Fibroblast of the conjunctiva (primary cell): ENCODE measurements at regions not wholly inside any gene's neighbourhood (a gene's known extent, or its start where the extent isn't known, plus 50 kb on each side); places are given as distances from the start of the nearest gene placed in this dataset.
A peak's percentile ranks its signal among the peaks of the same experiment; 100 is the strongest.

Experiments used
- DNase-seq: peaks from one replicate; pipeline ENCODE4 v3.0.0-alpha.2; 2010; ENCODE audit warnings: low read depth

DNA sequence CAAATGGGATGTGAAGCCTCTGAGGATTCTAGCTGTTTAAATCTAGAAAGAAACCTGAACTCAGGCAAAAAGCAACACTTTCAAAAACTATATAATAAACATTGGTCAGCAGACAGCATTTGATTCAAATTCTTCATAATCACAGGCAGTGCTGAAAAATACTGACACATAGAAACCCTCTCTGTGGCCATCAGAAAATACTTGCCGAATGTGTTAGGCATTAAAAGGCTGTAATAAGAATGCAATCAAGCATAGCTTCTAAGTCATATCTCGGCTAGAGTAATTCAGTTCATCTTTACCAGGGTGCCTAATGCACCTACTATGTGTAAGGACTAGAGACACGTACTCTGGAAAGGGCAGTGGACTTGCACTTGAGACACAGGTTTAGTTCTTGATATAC is 405.3 kb upstream of the SGCD start:
- DNase-seq = no peak

DNA sequence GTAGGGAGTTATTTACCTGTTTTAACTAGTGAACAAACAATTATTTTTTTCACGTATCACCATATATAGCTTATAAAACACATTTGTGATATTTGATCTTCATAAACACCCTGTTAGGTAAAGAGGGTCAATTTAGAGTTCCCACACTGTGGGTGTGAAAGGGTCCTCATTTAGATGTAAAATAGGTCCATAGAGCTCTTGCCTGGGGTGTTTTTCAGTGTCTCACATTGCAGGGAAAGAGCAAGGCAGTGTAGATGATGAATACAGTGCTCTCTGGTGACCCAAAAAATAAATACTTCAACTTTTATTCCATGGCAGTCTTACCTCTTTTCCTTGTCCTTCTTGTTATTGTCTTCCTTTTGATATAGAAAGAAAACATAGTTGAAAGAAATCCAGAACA is 403.2 kb upstream of the SGCD start:
- DNase-seq = no peak

DNA sequence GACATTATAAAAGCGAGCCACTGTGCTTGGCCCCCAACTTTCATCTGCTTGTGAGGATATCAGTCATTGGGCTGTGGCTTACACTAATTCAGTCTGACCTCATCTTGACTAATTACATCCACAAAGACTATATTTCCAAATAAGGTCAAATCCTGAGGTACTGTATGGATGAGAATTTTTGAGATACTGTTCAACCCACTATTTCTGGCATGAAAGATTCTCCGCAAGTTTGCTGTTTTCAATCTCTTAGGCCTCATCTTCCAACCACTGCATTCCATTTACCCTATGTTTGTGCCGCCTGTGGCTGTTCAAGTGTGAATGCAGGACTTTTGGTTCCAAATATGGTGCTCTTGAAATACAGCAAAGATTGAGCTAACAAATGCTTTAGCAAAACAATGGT is 400.9 kb upstream of the SGCD start:
- DNase-seq = no peak

DNA sequence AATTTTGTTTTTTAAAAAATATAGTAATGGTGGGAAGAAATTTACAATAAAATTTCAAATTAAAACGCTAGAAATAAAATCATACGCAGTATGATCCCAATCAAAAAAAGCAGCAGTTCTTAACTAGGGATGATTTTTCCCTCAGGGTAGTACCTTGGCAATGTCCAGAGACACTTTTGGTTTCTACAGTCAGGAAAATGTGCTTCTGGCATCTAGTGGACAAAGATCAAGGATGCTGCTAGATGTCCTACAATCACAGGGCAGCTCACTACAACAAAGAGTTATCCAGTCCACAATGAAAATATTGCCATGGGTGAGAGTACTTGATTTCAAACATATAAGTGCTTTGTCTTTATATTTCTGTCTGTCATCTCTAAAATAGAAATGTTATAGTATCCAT is 400.2 kb upstream of the SGCD start:
- no peak for DNase-seq

DNA sequence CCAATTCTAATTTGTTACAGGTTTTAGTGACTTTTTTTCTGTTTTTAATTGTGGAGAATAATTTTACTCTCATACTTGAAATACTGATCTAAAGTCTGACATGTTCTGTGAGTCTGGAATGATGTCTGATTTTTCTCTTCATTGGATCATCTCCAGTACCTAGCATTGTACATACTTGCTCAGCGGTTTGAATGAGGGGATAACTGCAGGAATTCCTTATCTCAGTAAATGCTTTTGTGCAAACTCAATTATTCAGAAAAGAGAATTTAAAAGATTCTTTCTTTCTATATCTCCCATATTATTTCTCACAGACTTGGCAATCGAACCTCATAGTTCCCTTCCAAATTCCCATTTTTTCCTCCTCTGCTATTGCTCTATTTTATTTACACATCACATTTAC is 397.9 kb upstream of the SGCD start:
- DNase-seq = no peak

DNA sequence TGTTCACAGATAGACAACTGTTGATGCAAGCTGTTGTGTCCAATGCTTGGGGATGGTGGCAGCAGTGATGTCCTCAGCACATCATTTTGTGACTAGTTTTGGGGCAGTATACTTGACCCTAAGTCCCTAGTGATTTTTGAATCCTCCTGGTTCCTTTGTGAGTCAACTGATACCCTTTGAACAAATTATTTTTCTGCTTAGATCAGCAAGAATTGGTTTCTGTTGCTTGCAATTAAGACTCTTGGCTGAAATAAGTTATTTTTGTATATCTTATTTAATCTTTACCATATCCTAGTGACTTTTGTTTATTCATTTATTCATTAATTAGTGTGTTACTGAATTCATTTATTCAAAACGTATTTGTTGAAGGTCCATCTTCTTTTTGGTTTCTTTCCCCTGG is 392.0 kb upstream of the SGCD start:
- DNase-seq = no peak

DNA sequence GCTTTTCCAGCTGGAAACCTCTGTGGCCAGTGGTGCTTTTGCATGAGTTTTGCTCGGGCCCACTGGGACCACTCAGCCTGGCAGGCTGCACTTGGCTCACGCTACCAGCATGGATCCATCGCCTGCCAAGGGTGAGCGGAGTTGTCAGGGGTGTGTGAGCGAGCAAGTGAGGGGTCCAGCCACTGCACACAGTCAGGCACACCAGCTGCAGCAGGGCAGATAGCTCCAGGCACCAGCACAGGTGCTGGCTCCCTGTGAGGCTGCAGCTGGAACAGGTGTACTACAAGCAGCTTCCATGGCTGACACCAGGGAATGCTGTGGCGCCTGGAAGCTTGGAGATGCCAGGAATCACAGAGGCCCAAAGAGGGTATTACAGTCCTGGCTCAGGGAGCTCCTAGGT is 391.2 kb upstream of the SGCD start:
- DNase-seq = no peak

DNA sequence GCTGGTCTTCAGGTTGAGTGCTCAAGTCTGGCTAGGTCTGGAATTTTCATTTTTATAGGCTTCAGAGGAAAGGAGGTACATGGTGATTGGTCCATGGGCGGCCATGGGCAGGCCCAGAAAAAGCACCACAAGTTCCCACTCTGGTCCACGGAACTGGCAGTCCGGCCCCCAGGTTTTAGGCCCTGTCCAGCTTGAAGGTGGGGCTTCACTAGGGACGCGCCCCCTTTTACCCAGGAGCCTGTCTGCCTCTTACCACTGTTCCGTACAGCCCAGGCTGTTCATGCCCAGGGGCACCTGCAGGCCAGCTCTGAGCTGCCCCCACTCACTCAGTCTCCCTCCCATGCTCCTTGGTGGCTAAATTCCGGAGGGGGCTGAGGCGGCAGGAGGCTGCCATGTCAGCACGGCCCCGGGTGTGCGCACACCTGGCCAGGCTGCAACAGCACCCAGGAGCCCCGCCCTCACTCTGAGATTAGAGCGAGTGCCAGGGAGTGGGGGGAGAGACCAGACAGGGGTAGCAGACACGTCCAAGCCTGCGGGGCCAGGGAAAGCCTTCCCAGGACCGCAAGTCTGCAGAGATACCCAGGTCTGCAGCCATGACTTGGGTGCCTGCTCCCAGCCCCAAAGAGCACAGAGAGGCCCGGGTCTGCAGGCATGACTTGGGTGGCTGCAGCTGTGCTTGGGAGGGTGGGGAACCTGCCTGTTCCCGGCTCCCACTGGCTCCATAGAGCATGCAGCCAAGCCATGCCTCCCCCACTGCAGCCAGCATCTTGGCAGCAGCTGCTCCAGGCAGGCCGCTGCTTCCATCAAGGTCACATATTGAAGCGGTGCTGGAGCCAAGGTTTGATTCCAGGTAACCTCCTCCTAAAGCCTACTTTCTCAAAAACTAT is 390.2 kb upstream of the SGCD start:
- no peak for DNase-seq

DNA sequence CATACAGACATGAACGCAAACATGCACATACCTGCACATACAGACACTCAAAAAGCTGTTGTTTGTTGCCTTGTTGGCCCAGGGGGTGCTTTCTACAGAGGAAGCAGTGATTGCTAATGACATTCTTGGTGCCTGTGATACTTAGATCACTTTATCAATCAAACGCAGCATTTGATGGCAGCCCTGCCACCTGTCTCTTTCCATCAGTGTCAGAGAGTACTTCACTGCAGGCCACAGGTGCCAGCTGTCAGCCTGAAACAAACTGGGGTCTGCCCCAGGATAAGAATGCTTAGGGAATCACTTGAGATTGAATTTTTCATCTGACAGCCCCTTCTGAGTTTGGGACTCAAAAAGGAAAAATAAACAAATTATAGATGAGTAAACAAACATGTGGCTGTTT is 388.9 kb upstream of the SGCD start:
- no peak for DNase-seq

DNA sequence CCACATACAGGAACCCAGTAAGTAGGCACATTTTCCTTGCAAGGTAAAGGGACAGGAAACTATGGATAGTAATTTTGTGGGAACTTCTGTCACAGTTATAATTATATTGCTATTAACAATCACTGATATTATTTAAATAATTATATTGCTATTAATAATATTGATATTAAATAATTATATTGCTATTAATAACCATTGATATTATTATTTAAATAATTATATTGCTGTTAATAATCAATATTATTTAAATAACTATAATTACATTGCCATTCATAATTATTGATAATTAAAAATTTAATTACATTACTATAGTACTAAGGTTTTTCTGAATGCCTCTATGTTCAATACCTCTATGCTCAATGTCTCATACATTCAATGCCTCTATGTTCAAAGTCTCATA is 385.6 kb upstream of the SGCD start:
- DNase-seq = no peak

DNA sequence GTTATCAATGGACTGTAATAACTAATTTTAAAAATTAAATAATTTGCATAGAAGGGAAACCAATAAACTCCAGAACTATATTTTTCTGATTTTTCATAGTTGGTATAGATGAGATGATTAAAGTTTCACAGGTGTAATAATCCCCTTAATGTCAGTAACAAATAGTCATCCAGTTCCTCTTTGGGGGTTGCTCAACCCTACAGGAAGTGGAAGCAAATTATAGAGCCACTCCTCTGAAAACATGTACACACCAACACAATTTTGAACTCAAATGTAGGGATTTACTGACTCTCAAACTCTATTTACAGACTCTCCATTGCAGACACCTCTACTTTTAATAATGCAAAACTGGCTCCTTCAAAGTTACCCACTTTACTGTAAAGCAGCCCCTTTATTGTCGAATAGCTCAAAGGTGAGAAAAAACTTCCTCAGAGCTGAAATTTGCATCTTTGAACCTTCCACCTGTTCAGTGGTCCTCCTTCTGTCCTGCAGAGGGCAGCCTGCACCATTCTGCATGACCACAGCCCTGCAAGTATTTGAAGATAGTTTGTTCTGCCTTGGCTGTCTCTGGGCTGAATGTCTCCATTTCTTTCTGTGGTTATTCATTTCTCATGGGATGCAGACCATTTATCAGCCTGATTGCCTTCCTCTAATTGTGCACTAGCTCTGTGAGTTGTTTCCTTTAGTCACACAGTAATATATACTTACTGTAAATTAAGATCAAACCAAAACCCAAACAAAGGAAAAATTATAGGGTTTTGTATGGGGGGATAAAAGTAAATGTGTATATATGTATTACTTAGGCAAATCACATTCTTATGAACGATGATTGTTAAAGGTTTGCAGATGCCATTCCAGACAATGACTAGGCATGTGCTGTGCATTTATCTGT is 383.2 kb upstream of the SGCD start:
- DNase-seq = peak; percentile 43

DNA sequence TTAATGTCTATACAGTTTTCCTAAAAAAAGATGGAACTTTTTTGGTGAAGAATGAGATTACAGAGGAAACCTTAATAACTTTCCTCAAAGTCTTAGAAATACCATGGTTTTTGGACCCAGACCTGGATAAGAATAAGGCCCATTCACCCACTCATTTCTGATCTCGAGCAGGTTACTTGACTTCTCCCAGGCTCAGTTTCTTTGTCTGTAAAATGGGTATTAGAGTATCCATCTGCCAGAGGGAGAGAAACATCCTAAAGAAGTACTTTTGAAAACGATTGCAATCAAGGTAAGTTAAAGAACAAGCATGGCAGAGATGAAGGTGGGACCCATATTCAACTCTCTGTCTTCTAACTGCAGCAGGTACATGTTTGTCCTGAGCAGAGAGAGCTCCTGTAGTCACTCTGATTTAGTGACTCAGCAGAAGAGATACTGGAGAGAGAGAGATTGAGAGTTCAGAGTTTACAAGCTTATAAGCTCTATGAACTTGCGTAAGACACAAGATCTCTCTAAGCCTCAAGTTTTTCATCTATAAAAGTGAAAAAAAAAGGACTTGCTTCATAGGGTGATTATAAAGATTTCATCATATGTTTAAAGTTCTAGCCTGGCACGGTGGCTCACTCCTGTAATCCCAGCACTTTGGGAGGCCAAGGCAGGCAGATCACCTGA is 379.4 kb upstream of the SGCD start:
- no peak for DNase-seq

DNA sequence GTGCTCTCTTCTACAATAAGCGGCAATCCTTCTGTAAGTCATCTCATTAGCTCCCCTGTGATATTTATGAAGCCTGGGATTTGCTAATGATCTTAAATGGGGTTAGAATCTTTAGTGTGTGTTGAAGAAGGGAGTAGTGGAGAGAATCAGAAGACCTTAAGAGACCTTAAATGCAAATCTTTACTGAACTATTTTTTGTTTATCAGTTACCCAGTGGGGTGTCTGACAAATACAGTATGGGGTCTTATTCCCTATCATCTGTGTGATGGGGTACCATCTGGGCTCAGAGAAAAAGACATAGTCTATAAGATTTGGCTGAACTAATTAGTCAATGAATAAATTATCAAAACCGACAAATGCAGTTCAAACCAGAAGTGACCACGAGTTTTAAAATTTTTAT is 378.4 kb upstream of the SGCD start:
- no peak for DNase-seq

DNA sequence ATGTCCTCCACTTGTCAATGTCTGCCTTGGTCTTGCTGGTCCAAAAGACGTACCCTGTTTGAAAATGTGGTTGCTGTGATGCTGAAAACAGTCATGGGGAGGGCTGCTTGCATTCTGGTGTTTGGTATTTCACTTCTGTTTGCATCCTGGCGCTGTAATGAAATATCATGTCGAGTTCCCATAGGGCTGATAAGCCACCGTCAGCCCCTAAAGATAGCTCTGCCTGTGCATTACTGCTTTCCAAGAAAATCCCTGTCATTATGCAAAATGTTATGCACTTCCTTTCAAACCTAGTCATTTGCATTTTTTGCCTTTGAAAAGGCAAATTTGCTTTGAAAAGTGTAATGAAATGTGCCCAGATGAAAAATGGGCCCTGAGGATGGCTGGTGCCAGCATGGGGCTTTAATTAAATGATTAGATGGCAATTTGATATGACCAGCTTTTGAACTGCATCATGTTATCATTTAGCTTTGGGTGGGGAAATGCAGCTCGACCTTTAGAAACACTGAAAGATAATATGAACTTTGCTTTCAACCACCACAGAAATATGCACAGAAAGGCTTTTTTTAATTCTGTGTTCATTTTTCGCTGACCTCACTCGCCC is 374.4 kb upstream of the SGCD start:
- no peak for DNase-seq

DNA sequence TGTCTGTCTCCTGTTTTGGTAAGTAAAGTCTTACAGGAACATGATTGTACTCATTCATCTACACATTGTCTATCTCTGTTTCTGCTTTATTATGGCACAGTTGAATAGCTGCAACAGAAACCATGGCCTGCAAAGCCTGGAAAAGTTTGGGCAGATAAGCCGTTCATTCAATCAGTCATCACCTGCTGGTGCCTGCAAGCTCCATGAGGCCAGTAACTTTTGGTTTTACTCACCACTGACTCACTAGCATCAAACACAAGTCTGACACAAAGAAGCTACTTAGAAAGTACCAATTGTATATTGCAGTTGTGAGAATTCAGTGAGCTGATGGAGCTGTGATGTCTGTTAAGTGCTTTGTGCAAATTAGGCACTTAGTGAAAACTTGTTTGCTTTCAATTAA is 373.6 kb upstream of the SGCD start:
- DNase-seq = no peak

DNA sequence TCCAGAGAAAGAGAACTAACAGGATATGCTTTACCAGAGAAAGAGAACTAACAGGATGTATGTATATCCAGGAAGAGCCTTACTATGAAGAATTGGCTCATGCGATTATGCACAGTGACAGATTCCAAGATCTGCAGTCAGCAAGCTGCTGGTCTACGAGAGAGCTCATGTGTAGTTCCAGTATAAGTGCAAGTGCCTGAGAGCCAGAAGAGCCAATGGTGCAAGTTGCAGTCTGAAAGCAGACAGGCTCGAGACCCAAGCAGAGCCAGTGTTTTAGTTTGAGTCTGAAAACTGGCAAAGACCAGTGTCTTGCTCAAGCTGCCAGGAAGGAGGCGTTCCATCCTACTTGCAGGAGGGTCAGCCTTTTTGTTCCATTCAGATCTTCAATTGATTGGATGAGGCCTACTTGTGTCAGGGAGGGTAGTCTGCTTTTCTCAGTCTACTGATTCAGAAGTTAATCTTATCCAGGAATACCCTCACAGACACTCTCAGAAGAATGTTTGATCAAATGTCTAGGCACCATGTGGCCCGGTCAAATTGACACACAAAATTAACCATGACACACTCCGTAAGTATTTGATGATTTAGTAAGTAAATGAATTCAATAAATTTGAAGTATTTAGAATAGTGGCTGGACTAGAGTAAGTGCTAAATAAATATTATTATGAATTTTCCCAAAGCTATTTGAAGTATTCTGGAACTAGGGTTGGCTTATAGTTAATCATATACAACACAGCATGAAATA is 372.1 kb upstream of the SGCD start:
- no peak for DNase-seq

DNA sequence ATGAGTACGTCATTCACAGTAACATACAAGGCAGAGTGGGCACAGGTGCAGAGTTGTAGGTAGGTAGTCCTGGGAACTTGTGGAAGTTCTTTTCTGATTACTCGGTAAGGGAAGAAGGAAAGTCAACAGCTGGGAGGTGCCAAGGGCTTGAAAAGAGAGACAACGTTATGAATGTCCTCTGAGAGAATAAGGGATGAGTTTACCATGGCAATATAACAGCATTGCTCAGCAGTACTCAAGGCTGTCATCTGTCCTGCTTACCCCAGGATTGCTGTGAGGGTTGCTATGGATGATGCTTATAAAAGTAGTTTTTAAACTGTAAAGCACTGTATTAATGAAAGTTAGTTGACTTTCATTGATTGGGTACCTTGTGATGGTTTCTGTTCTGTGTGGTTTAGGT is 369.1 kb upstream of the SGCD start:
- DNase-seq = no peak

DNA sequence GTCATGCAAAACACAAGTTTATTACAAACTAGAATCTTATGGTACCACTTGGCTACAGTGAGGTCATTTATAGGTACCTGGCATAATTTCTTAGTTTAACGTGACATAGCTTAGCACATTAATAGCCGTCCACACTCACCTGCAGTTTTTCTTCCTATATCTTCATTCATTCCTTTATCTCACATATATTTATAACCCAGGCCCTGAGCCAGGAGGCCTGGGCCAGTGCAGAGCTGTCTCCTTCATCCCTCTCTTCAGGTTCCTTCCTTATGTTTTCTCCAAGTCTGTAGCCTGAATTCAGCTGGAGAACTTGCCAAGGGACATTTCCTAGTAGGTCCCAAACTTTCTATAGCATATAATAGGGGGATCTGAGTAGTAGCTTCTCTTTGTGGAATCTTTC is 367.9 kb upstream of the SGCD start:
- DNase-seq = no peak

DNA sequence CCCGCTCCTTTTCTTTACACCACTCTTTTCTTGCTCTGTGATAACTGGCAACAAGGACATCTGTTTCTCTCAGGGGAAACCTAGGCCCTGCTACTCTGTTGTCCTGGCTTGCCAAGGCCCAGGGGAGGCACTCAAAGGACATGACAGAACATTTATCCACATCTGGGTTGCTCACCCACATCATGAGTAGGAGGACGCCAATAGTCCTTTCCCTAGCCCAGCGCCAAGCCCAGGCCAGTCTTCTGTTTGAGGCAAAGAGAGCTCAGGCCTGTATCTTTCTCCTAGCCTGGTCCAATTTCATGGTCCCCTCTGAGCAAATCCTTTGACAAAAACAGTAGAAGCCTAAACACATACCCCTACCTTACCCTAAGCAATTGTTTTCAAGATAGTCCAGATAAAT is 366.8 kb upstream of the SGCD start:
- no peak for DNase-seq

DNA sequence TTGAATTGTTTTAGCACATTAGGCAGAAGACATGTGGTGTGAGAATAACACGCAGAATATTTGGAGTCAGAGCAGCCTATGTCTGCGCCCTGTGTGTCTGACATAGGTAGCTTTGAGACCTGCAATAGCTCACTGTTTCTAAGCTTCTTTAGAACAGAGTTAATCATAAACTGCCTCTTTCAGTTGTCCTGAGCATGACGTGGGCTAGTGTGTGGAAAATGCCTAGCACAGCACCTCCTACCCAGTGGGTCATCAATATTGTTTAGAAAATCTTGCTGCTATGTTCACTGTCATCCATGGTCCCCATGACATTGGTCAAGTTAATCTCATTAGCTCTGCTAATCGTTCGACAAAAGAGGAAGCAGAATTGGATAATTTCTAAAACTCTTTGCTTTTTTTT is 357.4 kb upstream of the SGCD start:
- no peak for DNase-seq

DNA sequence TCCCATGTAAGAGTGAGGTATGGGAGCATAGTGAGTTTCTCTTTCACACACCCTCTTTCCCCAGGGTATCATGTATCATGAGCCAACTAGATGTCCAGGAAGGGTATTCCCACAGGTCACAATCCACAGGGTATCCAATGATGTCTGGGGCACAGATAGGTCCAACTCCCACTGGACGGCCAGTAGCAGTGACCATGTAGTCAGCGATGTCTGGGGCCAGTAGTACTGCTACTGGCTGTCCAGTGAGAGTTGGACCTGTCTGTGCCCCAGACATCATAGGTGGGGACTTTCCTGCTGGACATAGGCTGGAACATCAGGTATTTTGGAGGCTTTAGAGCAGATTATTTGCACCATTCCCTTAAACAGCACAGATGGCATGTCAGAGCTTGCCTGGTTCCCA is 352.6 kb upstream of the SGCD start:
- no peak for DNase-seq

DNA sequence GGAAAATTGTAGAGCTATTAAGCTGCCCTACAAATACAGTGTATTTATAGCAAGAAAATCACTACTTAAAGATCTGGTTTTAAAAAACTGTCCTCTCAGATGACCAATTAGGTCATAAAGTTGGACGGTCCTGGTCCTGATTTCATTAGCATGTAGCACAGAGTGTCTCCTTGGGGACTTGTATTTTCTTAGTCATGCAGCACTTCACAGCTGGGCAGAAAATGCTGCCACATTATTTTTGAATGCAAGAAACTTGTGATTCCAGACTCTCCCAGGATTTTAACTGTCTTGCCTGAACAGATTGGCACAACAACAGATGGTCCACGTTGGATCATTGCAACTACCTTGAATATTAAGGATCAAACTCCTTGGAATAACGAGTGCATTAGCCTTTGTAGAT is 348.1 kb upstream of the SGCD start:
- no peak for DNase-seq
